GM21825 (cell line): ENCODE measurements at regions not wholly inside any gene's neighbourhood (a gene's known extent, or its start where the extent isn't known, plus 50 kb on each side); places are given as distances from the start of the nearest gene placed in this dataset.

ENCODE experiments used
- ATAC-seq: cut with Tn5 transposase; IDR thresholded peaks from one replicate; pipeline ENCODE4 v1.9.1; 2021; ENCODE audit warnings: mild to moderate bottlenecking, moderate library complexity; ENCODE audit not compliant: unreplicated experiment

DNA sequence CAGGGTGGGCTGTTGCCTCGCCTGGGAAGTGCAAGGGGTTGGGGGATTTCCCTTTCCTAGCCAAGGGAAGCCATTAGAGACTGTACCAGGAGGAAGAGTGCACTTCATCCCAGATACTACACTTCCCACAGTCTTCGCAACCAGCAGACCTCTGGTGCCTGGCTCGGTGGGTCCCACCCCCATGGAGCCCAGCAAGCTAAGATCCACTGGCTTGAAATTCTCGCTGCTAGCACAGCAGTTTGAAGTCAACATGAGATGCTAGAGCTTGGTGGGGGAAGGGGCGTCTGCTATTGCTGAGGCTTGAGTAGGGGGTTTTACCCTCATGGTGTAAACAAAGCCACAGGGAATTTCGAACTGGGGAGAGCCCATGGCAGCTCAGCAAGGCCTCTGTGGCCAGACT is 586.4 kb downstream of the HTR1A start:
- no peak for ATAC-seq

DNA sequence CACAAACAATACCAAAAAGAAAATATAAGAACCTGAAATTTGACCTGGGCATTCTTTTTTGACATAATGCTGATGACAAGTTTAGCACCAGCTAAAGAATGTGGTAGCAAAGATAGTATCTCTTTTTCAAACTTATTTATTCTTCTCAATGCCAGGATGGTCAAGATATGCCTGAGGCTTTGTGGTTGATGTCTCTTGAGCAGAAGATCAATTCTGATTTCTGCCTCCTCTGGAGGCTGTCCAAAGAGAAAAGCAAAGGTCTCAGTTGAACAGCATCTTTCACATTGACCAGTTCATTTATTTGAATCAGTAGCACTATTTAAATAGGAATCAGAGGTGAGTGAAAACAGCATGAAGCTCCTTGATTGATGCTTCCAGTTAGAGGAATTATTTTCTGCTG is 588.2 kb downstream of the HTR1A start:
- no peak for ATAC-seq

DNA sequence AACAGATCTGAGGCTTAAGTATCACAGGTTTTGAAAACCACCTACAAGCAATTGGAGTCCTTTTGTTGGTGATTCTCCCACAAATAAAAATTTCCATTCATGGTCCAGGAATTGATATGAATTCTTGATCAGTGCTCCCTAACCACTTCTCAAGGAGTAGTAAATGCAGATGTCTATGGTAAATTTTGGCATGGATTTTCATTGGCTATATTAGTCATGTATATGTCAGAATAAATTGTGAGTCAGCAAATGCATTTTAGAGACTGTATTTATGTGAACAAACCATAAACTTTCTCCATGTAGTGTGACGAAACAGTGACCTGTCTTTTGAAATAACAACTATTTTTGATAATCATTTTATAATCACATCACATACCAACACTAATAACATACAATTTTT is 611.1 kb downstream of the HTR1A start:
- ATAC-seq = no peak

DNA sequence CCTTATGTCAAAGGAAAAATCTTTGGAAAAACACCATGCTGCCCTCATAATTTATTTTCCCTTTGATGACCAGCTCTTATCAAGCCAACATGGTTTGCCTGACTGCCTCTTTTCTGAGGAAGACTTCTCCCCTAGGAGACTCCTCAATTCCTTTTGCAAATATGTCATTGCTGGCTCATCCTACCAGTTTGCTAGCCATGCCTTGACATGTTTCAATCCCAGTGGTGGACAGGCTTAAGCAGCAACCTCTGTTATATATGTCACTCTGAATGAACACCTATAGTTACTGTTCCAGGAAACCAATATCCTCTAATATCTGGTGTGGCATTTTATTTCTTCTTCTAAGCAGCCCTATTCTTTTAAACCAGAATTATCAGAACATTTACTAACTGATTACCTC is 615.8 kb downstream of the HTR1A start:
- ATAC-seq = no peak

DNA sequence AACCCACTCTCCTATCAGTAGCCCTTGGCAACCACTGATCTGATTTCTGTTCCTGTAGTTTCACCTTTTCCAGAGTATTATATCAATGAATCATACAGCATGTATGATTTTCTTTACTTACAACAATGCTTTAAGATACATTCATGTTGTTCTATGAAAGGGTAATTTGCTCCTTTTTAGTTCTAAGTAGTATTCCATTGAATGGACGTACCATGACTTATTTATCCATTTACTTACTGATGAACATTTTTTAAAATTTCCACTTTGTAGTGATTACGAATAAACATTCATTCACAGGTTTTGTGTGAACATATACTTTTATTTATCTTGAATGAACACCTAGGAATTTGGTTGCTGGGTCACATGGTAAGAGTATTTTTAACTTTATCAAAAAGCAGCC is 620.8 kb downstream of the HTR1A start:
- no peak for ATAC-seq

DNA sequence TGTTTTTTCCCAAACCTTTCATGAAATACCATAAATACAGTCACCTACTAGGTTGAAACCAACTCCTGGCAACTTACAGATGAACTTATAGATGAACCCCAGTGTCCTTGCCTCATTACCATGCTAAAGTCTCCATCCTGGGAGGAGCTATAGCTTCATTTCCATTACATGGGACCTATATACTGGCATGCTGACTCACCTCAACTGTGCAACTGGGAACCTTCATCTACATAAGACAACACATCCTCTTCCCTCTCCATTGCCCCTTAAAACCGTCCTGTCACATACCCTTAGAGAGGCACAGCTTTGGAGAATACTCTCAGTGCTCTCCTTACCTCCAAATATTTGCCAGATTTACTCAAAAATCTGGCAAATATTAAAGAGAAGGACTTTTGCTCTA is 638.3 kb downstream of the HTR1A start:
- no peak for ATAC-seq

DNA sequence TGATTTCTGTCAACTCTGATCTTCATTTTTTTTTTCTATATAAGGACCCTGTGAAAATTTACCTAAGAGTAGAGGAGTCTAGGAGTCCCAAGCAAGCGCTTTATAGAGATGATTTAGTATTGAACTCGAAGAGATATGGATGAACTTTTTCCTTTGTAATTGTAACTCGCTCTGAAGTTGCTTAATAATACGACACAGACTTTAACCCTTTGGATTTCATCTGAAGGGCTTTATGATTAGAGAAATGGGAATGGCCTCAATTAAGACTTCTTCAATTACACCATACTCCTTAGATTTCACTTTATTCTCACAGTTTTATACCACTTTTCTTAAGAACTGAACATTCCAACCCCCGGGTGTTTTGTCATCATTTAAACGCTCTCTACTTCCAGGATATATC is 647.7 kb downstream of the HTR1A start:
- ATAC-seq = no peak

DNA sequence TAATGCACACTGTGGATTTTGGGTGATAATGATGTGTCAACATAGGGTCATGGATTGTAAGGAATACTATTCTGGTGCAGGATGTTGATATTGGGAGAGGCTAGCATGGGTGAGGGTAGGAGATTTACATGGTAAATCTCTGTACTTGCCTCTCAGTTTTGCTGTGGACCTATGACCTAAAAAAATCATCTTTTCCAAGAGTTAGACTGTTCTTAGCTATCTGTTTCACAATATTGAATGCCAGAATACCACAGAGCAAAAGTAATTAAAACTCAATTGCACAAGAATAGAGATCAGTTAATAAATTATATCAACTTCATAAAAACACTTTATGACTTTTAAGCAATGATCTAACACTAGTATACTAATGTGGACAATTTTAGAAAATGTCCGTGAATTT is 651.6 kb downstream of the HTR1A start:
- no peak for ATAC-seq

DNA sequence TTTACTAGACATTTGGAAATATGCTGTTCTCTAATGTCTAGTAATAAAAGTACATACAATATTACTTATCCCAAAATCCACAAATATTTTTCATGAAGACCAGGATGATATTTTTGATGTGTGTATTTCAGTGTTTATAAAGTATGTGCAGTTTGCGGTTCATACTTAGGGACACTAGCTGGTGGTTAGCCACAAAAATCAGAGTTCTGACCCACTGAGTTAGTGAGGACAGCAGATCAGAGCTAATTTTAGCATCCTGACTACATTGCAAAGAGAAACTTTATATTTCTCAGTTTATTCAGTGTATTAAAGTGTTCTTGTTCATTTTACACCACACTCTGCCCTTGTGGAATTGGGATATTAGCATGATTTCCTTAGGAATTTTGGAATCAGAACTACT is 655.3 kb downstream of the HTR1A start:
- ATAC-seq = no peak

DNA sequence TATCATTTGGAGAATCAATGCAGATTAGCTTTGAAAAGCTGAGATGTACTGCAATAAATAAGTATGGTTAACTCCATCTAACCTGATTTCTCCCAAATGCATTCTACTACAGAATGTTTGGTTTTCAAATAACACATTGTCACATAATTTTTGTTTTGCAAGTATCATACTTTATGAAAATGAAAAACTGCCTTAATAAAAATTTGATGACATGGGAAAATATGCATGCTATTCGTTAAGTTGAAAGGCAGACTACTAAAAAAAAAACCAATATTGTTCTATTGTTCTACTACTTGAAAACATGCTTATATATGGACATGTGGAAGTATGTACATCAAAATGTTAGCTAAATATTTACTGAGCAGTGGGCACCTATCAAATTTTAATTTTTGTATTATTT is 668.9 kb downstream of the HTR1A start:
- ATAC-seq = no peak

DNA sequence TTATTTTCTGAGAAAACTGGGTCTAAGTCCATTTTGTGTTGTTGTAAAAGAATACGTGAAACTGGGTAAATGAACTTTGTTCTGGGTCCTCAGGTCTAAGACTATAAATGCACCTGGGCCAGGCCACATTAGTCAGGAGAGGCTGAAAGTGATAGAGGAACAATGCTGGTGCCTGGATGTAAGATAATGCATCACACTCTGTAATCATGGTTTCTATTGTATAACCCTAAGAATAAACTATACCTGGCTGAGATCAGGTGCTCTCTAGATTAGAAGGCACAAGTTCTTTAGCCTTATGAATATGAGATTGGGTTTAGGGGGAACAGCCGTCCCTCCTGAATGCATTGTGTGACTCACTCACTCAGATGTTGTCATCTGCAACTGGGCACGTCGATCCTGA is 675.5 kb downstream of the HTR1A start:
- ATAC-seq = no peak

DNA sequence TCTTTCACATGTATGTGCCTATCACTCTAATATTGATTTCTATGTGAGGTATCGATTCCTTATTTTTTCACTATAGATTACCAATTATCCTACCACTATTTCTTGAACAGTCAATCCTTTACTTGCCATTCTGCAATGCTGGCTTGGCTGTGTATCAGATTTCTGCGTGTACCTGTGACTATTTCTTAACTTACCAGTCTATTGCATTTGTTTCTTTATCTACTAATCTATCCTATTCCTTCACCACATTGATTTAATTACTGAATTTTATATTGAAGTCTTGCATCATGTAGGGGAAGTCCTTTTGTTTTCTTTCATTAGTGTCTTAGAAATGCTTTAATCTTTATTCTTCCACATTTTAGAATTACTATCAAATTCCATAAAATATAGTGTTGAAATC is 684.8 kb downstream of the LRRC70 start:
- no peak for ATAC-seq

DNA sequence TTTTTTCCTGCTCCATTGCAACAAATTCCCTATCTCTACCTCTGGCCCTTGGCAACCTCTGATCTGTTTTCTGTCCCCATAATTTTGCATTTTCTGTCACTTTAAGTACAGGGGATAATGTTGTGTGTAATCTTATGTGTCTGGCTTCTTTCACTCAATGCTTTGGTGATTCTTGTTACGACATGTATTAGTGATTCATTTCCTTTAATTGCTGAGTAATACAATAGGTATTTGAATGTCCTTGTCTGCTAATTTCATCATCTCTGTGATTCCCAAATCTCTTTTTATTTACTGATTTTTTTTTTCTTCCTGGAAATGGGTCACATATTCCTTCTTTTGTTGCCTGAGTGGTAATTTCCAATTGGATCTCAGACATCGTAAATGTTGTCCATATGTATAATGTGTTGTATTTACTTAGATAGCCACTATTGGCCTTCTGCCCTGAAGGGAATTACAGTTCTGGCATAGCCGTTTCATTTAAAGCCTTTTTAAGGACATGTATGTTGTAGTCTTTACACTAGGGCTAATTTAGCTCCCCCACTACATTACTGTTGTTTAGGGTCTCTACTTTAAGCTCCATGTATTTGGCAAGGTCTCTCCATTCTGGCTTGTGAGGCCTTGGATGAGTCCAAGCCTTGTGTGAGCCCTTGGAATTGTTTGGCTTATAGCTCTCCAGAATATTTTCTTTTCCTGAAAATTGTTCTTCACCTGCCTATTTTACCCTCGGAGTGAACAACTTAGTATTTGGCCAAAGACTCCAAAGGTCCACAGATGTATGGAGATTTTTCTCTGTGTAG is 683.8 kb downstream of the LRRC70 start:
- ATAC-seq = no peak

DNA sequence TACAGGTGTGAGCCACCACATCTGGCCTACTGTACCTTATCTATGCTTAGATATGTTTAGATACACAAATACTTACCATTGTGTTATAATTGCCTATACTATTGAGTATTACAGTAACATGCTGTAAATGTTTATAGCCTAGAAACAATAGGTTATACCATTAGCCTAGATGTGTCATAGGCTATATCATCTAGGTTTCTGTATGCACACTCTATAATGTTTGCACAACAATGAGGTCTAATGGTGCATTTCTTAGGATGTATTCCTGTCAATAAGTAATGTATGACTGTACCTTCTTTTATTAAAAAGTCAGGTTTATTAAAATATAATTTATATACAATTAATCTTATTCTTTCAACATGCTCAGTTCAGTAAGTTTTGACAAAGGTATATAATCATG is 683.1 kb downstream of the LRRC70 start:
- no peak for ATAC-seq

DNA sequence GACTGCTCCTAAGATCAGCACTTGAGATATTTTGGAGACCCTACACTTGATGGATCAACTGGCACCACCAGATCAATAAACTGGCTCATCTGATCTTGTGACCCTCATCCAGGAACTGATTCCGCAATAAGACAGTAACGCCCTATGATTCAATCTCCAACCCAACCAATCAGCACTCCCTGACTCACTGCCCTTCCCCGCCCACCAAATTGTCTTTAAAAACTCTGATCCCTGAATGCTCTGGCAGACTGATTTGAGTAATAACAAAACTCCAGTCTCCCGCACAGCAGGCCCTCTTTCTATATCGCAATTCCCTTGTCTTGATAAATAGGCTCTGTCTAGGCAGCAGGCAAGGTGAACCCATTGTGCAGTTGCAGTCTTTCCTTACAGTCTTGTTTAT is 677.0 kb downstream of the LRRC70 start:
- no peak for ATAC-seq

DNA sequence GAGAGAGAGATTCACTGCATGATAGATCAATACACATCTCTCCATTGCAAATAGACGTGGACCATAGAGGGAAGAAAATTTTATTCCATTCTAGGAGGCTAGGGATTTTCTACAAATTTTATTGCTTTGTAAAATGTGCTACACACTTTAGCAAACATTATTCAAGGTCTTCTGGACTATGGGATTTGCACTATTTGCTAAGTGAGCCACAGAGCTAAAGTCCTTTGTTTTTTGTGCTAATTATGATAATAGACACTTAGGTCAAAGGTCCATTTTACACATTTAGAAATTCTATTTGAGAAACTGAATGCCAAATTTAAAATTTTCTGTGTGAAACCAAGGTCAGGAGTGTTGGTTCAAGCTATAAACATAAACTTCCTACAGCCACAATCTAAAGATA is 672.3 kb downstream of the LRRC70 start:
- no peak for ATAC-seq

DNA sequence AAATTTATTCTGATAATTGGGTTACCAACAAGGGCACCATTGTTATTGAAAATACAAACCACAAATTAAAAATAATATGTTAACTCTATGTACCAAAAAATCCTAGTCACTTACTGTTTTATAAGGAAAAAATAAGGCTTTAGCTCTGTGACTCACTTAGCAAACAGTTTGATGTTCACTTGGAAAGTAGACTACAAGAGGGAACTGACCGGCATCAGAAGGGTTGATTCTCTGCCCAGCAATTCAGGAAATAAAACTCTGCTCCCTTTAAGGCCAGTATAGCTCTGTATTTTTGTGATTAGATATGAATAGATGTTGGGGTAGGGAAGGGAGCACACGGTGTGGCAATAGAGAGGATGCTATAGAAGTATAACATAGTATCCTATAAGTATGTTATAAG is 671.3 kb downstream of the LRRC70 start:
- ATAC-seq = no peak

DNA sequence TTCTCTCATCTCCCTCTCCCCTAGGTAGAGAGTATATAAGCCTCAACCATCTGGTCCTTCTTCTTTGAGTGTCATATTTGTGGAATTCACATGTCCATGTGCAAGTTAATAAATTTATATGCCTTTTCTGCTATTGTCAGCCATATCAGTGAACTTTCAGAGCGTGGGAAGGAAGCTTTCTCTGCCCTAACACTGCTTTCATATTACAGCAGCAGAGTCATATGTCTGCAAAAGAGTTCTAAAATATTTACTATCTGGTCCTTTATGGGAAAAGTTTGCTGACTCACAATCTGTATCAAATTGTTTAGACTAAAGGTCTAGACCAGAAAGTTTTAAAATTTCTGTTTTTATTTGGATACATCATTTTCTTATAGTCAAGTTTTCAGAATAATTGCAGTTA is 669.0 kb downstream of the LRRC70 start:
- no peak for ATAC-seq

DNA sequence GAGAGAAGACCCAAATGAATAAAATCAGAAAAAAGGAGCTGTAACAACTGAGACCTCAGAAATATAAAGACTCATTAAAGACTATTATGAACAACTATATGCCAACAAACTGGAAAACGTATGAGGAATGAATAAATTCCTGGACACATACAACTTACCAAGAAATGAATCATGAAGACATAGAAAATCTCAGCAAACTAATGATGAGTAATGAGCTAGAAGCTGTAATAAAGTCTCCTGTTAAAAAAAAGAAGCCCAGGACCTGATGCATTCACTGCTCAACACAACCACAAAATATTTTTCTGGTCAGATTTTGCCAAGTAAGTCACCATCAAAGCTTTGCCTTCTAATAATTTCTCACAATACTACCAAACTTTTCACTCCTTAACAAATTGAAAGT is 666.7 kb downstream of the LRRC70 start:
- no peak for ATAC-seq

DNA sequence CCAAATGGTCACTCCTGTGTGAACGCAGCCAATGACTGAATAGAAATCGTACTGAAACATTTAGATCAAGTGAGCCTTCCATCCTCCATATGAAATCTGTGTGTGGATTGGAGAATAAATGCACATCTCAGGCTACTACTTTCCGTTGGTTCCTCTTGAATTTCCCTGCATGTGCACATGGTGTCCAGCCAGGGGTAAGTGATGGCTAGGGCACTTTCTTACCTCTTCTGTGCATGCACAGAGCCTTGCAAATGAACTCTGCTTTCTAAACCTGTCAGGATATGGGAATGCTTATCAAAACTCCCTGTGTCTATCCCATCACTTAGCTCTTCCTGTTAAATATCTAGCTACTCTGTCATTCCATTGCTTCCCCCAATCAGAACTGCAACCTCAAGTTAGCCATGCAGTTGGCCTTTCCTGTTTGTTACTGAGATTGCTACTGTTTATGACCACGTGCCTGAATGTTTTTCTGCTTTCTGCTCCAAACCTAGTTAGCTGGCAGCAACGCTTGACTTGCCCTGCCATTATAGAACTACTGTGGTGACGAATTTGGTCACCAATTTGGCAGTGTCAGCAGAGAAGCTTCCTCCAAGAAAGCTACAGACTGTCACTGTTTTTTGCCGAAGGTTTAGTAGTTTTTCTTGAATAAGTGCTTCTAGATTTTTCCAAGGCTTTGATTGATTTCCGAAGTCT is 661.6 kb downstream of the LRRC70 start:
- ATAC-seq = no peak

DNA sequence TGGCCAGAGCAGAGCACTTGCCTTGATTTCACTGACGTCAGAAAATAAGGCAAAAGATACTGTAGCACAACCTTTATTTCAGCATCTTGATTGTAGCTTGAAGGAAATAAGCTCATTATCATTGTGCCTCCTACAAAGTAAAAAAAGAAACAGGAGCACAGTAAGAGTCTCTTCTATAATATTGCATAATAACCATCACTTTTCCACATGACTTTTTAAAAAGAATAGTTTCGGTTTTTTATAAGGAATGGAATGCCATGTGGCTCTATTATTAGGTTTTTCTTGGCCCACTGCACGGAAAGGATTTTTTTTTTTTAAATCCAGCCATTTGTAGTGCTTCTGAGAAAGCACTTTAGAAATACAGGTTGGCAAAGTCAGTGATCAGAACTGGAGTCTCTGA is 655.3 kb downstream of the LRRC70 start:
- no peak for ATAC-seq

DNA sequence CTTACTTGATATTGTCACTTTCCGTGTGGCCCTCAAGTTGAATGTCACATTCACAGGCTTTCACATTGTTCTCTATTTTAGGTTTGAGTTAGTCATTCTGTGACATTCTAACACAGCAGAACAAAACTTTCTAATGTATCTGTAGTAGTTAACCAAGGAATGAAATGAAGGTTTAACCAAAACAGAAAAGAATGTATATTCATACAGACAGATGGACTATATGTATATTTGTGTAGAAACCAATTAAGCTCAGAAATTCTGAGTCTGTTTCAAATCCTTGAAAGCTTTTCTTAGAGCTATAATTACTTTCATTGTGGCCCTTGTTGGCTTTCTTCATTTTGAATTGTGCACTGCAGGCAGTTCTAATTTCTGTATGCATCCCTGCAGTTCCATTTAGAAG is 654.7 kb downstream of the LRRC70 start:
- ATAC-seq = no peak

DNA sequence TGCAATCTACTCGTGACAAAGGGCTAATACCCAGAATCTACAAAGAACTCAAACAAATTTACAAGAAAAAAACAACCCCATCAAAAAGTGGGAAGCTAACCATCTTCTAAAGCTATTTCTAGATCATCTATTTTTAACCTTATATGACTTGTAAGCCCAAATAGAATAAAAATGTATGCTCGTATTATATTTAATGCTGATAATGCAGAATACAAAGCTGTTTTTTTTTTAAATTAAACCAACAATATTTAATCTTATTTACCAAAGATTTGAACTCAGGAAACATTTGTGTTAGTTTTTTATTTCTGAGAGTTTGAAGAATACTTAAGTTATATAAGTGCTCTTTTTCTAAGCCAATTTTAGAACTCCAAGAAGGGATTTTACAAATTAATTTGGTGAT is 652.1 kb downstream of the LRRC70 start:
- no peak for ATAC-seq
